GM19328 (cell line): ENCODE measurements at regions not wholly inside any gene's neighbourhood (a gene's known extent, or its start where the extent isn't known, plus 50 kb on each side); places are given as distances from the start of the nearest gene placed in this dataset.

Source experiments
- ATAC-seq: cut with Tn5 transposase; IDR thresholded peaks from one replicate; pipeline ENCODE4 v1.9.1; 2021; ENCODE audit warnings: mild to moderate bottlenecking, moderate library complexity; ENCODE audit not compliant: unreplicated experiment

DNA sequence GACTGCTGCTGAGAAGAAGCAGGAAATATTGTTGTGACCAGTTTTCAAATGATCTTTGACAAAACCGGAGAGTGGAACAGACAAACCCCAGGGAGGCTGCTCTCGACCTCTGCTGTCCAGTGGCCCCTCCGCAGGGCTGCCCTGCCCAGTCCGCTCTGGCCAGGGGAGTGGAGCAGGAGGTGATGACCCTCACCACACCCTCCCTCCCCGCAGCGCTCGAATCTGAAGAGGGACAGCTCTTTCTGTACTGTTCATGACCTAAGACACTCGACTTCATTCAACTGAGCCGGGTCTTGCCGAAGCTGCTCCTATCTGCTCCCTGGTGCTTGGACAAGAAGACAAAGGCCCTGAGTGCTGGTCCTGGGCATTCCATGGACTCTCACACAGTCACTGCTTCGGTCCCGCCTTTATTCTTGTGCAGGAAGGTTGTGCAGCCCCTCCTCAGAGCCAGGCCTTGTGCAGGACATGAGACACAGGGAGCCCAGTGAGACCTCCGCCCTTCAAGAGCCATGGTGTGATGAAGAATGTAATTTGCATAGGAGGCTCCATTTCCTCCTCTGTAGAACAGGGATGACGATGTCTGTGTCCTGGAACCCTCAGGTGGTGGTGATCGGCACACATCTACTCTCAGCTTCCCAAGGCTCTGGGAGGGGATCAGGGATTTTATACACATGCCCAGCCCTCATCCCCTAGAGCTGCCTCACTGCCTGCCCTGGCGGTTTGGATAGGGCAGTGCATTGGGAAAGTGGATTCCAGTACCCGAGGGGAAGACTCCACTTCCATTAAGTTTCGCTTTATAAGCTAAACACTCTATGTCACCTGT is 97.1 kb upstream of the PRR20G start:
- ATAC-seq: no peak

DNA sequence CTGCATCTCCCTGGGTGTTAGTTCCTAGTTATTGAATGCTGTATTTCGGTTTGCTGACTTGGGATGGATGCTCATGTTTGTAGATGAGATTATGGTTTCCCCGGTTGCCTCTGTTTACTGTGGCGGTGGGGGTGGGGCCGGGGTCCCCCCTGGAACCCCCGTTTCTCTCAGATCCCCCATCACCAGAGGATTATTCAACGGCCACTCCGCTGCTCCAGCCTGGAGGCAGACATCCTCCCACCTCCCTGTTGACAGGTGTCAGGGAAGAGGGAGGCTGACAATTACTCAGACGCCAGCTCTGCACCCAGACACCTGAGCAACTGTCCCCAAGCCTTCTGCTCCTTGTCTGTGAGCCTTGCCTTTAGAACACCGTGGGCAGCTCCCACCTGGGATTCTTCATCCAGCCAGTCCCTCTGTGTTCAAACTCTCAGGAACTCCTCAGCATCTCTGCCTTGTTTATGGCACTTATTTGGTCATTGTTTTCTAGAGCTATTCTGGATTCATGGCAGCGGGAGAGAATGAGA is 95.9 kb upstream of the PRR20G start:
- ATAC-seq: no peak

DNA sequence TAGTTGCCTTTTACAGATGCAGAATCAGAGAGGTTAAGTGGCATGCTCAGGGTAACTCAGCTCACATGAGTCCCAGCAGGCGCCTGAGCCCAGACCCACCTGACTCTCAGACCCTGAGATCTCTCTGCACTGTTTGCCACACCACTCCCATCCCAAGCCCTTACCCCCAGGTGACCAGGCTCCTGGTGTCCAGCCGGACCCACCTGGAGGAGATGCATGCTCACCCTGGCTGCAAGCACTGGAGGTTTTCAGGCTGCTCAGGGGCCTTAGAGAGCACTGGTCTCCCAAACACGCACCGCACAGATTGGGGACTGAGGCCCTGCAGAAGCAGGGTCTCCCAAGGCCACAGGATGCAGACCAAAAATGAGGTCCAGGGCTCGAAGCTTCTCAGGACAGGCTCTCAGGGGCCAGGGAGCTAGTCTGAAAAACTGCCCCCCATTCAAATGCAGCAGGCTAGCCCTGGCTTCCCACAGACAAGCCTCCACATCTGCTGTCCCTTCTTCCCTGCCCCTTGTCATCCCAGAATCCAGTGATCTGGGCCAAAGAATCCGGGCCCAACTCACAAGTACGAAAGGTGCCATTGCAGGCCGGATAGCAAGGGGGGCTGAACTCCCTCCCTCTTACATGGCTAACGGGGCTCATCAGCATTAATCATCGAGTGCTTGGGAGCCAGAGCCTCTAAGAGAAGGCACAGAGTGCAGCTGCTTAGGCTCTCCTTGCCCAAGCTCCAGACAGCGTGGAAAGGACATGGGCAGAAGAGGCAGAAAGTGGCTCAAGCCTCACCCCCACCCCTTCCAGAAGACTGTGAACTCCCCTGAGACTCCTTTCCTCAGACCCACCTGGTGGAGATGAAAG is 90.2 kb upstream of the PRR20G start:
- ATAC-seq: no peak

DNA sequence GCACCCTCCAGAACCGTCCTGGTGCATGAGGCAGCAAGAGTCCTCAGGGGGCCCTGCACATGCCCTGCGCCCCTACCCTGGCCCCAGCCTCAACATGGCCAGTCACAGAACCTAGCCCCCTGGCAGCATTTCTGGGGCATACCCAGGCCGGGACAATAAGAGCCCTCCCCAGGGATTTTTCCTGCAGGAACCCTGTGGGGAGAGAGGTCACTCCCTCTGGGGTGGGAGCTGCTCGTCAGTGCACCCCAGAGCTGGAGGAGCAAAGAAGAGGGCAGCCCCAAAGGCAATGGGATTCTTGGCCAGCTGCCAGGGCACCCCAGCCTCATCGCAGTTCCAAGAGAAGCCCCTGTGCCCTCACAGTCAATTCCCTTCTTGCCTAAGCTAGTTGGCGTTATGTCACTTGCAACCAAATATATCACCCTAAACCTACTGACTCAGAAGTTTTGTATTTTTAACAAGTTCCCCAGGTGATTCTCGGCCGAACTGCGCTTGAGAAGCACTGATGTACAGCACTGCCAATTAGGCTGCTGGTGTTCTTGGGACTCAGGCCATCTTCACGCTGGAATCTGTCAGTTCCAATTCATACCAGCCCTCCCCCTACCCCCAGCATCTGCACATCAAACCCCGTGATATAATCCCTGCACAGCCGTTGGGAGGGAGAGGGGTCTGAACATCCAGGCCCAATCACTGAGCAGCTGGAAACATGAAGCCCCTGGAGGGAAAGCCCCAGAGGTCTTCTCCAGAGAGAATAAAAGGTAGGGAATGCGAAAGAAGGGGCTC is 87.5 kb upstream of the PRR20G start:
- no peak for ATAC-seq

DNA sequence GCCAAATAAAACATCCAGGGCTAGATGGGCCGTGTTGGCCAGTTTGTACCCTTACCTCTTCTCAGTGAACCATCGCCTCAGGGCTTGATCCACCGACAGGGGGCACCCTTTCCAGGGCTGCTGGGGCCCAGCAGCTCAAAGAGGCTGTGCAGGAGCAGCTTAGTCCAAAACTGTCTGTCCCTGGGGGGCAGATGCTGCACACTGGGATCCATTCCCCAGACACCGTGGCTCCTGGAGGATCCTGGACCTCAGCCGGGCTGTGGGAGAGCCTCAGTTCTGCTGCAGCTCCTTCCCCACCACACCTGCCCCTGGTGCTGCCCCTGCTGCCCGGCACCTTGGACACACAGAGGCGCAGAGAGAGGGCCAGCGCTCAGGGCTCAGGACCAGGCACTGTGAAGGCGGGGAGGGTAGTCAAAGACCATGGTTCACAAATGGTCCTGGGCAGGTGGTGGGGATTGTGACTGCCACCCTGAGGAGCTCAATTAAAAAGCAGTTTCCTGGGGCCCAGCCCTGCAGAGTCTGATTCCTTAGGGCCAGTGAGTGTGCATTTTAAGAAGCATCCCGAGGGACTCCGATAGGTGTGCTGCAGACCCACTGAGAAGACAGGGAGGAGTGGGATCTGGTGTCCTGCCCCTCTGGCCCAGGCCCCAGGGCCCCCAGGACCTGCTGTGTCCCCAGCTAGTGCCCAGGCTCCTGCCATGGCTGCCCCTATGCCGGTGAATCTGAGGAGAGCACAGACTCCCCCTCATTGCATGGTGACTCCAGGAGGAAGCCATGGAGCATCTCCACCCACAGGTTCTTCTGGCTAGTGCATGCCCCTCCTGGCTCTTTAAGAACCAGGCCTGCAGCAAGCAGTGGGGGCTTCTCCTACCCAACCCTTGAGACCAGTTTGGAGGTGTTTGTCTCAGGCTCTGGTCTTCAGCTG is 86.5 kb upstream of the PRR20G start:
- ATAC-seq: no peak

DNA sequence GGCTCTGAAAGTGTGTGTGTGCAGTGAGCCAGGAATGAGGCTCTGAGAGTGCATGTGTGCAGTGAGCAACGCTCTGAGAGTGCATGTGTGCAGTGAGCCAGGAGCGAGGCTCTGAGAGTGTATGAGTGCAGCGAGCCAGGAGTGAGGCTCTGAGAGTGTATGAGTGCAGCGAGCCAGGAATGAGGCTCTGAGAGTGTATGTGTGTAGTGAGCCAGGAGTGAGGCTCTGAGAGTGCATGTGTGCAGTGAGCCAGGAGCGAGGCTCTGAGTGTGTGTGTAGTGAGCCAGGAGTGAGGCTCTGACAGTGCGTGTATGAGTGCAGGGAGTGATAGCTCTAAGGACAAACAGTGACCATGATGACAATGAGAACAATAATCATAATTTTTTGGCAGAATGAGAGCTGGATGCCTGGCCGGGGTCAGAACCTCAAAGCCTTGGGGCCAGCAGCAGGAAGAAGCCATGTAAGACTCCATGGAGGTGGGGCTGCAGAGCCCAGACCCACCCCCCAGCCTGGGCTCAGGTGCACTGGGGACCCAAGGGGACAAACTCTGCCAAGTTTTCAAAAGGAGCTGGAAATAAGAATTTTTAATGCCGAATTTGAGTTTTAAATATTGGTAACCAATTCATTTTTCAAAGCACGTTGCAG is 85.7 kb upstream of the PRR20G start:
- no peak for ATAC-seq

DNA sequence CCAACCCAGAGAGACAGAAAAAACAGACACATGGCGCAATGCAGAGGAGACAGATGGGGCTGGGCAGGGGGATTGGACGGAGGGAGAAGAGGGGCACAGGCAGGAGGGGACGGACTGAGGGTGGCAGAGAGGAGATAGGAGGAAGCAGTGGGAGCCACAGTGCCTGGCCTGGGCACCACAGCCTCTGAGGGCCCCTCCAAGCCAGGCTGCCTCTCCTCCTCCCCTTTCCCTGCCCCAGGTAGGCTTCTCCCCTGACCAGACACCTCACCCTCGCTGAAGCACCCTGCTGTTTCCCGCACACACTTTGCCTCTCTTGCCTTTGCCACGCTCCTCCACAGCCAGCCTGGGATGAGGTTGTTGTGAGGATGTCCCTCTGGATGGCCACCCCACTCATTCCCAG is 84.0 kb upstream of the PRR20G start:
- no peak for ATAC-seq

DNA sequence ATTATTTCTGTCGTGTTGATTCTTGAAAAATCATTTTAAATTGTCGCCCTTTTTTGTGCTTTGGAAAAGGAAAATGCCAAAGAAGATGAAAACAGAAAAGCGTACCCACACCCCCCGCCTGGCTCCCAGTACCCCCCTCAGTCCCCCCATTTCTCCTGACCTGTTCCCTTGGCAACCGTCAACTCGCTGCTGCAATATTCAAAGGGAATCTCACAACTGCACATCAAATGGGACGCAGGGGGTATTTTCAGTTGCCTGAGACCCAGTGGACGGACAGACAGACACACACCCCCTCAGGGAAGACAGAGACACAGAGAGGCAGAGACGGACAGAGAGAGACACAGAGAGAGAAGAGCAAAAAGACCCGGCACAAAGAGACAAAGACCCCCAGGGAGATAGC is 83.5 kb upstream of the PRR20G start:
- ATAC-seq: no peak

DNA sequence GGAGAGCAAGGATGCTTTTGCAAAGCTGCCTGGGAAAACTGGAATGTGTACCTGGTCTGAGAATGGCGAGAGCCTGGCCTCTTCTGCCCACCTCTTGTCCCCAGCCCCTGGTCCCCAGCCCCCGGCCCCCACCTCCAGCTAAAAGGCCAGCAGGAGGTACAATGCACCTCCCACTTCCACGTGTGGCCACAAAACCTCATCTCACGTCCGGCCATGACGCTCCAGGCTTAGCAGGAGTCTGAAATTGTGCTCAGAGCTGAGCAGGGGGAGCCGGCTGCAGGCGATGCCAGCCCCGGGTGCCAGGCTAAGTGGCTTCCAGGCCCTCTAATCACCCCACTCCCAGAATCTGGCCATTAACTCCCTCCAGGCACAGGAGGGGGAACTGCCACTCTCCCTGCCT is 83.1 kb upstream of the PRR20G start:
- ATAC-seq: no peak

DNA sequence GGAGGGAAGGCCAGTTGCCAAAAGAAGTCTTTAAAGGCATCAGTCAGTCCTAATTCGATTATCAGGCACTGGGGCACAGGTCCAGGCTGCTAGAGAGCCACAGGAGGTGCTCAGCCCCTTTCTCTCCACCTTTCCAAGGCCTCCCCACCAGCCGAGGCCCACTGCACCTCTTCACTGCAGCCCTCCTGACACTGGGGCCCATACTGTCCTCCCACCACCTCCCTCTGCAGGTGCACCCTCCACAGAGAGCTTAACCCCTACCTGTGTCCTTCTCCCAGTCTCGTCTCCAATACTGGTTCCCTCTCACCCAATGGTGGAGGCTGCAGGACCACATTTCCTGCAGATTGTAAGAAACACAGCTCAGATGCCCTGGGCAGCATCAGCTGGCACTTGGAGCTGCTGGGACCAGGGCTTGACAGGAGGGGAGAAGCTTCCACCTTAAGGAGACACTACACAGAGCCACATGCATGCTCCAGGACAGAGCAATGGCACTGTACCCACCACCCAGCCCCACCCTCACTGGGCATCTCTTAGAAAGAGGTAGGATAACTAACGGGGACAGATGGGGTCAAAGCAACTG is 81.6 kb upstream of the PRR20G start:
- no peak for ATAC-seq

DNA sequence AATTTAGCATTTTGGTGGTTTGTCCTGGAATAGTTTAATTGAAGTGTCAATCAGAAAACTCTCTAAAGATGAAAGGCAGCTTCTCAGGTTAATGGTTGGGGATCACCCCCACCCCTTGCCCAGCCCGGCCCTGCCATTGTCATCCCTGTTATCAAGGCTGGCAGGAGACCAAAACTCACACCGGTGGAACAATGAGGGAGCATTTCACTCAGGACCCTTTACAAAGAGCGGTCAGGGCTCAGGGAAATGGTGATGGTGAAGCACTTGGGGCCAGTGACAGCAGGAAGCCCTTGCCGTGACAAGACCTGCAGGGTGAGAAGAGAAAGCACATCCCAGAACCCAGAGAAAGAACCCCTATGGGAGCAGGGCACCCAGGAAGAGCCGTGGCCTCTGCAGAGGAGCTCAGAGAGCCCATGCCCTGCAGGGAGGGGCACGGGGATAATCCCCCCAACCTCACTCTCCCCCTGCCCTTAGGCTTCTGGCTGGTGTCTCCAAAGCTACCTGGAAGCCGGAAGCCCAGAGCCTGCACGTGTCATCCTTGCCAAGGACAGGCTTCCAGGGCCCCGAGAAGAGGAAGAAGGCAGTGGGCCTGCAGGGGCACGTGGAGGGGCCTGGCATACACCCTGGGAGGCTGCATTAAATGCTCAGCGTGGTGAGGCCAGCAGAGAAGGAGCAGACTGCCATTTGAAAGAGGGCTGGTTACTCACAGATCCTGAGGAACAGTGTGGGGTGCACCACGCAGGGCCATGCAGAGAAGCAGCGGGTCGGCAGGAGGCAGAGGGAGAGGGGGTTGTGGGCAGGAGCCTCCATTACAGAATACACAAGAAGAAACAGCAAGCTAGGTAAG is 80.6 kb upstream of the PRR20G start:
- no peak for ATAC-seq

DNA sequence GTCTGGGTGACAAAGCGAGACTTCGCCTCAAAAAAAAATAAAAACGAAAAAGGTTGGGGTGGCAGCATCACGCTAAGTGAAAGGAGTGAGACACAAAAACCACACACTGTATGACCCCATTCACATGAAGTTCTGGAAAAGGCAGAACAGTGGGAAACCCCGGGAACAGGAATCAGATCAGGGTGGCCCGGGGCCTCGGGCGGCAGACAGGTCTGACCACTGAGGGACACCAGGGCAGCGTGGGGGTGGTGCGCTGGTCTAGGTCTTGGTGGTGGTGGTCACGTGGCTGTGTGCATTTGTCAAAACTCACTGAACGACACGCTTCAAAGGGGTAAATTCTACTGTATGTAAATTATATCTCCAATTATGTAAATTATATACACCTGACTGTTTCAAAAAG is 79.7 kb upstream of the PRR20G start:
- ATAC-seq: no peak

DNA sequence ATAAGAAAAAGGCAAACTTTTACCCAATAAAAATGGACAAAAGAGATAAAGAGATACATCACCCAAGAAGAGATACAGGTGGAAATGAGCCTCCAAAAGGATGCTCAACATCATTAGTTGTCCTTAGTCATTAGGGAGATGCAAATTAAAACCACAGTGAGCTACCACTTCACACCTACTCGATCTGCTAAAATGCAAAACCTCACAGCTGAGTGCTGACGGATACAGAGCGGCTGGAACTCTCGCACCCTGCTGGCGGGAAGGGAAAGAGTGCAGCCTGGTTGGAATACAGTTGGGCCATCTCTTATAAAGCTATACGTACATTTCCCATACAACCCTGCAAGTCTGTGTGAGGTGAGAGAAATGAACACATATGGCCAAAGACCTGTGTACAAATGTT is 78.5 kb upstream of the PRR20G start:
- no peak for ATAC-seq

DNA sequence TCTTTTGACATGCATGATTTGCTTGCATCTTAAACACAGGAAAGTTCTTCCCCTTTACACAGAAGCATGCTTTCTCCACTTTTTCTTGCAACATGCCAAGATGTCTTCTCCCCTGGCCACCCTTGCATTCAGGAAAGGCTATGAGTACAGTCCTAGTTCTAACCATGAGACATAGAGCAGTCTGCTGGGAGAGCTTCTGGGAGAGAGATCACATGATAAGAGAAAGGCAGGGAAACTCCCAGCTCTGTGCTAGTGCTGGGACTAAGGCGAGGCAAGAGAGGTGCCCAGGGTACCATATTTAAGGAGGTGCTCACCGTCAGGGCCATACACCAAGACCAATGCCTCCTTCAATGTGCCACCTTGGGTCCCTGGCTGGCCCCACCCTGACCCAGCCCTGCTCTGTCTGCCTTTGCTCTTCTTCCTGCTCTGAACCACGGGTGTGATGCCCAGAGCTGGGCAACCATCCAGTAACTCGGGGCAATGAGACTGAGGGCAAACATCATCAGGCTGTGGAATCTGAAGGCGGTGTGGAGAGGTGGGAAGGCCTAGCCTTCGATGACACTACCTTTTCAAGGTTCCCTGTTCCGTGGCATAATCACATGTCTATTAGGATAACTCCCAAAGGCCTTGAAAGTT is 77.4 kb upstream of the PRR20G start:
- no peak for ATAC-seq

DNA sequence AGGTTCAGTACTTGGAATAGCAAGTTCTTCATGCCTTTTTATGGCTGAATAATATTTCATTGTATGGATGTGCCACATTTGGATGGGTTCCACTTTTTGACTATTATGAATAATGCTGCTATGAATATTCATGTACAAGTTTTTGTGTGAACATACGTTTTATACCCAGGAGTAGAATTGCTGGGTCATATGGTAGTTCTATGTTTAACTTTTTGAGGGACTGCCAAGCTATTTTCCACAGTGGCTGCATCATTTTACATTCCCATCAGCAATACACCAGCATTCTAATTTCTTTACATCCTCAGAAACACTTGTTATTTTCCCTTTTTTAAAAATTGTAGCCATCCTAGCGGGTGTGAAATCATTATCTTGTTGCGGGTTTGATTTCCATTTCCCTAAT is 76.0 kb upstream of the PRR20G start:
- ATAC-seq: no peak

DNA sequence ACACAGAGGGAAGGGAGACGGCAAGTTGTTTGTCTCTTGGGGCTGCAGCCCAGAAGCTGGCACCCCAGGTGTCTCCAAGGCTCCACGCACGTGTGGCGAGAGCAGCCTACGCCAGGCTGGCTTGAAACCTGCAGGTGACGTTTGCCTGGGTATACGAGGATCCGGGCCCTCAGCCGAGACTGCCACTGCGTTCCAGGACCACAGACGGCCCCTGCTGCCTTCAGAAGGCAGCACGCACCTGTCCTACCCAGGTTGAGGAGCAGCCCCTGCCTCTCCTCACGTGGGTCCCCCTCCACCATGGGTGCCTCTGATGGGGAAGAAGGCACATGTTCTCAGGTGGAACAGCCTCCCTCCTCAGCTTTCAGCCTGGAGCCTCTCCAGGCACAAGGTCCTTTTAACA is 75.3 kb upstream of the PRR20G start:
- no peak for ATAC-seq

DNA sequence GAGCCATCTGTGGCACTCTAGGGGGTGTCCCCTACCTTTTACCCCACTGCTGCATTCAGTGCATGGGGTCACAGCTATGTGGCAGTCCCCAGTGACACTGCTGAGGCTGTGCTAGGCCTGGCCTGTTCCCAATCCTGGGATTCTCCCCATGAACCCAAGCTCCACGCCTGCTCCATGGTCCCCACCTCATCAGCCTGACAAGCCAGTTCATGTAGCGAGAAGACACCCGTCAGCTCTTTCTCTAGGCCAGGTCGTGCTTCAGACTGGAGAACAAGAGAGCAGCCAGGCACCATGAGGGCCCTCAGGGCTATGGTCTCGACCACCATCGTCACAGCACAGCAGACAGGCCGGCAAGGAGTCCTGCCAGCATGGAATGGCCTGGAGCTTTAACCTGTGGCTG is 72.8 kb upstream of the PRR20G start:
- no peak for ATAC-seq

DNA sequence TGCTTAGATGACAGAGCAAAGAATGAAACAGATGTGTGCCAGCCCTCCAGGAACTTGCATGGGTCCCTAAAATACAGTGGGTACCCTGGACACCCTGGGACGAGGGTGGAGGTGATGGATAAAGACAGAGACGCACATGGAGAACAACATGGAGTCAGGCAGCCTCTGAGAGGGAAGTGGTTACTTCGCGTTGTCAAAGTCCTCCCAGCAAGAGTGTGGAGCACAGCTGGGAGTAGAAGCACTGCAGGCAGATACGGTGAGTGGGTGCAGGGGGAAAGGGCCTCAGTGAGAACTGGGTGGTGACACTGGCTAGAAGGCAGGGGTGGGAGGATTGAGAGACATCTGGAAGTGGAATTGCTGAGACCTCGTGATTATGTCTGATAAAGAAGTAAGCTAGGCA is 70.8 kb upstream of the PRR20G start:
- no peak for ATAC-seq
